ENCODE measurements at regions not wholly inside any gene's neighbourhood (a gene's known extent, or its start where the extent isn't known, plus 50 kb on each side); places are given as distances from the start of the nearest gene placed in this dataset.

DNA sequence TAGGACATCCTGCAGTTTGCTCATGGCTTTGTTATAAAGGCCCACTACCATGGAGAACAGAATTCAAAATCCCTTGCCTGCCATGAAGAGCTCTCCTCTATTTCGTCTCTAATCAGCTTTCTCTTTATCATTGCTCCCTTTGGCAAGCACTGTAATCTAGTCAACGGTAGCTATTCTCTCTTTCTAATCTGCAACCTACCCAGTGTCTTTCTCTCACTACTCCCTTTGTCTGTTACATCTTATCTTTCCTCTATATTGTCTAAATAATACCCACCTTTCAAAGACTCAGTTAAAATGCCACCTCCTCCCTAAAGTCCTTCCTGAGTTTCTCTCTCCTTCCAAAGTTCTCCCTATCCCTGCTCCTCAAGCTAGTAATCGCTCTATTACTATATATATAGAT is 108.1 kb downstream of the FZD1 start (continued):
- TF ChIP-seq, protein P1, sequence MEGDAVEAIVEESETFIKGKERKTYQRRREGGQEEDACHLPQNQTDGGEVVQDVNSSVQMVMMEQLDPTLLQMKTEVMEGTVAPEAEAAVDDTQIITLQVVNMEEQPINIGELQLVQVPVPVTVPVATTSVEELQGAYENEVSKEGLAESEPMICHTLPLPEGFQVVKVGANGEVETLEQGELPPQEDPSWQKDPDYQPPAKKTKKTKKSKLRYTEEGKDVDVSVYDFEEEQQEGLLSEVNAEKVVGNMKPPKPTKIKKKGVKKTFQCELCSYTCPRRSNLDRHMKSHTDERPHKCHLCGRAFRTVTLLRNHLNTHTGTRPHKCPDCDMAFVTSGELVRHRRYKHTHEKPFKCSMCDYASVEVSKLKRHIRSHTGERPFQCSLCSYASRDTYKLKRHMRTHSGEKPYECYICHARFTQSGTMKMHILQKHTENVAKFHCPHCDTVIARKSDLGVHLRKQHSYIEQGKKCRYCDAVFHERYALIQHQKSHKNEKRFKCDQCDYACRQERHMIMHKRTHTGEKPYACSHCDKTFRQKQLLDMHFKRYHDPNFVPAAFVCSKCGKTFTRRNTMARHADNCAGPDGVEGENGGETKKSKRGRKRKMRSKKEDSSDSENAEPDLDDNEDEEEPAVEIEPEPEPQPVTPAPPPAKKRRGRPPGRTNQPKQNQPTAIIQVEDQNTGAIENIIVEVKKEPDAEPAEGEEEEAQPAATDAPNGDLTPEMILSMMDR (tag by site-specific recombination; IDR thresholded peaks at IDR 0.05): no peak
- TF ChIP-seq ZNF624 (tag by site-specific recombination; IDR thresholded peaks at IDR 0.05): no peak
- TF ChIP-seq ZNF501 (tag by site-specific recombination; IDR thresholded peaks at IDR 0.05): no peak
- TF ChIP-seq SP3 (tag by site-specific recombination; IDR thresholded peaks at IDR 0.05): no peak
- no peak for TF ChIP-seq ZNF223 (tag by site-specific recombination; IDR thresholded peaks at IDR 0.05)

DNA sequence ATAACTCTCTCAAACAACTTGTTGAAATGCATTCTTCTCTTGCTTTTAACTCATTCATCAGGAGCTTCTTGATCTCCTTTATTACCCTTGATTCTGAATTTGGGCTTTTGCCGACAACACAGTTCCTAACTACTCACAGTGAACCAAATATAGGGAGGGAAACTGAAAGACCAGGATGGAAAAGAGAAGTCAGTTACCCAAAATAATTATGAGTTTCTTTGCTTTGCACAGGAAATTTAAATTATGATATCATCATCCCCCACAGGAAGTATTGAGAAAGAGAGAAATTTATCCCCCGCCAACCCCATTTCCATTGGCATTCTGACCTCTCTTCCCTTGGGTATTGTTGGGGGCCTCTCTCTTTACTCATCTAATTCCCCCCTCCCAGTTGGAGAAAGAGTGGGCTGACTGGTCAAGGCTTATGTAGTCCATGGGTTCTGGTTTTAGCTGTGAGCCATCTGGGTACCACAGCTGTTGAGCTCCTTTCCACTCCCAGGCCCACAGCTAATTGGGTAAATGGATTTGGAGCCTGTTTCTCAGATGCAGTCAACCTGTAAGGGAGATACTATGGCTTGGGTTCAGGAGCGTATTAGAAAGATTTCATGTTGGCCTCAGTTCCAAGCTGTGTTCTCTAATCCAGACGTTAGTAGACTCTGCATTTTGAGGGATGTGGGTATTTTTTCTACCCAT is 109.0 kb downstream of the FZD1 start:
- TF ChIP-seq SCRT2 (tag by site-specific recombination; IDR thresholded peaks at IDR 0.05) (no peak), ZFP3 (tag by site-specific recombination; IDR thresholded peaks at IDR 0.05; ENCODE audit: low read depth) (no peak), ZNF155 (tag by site-specific recombination; IDR thresholded peaks at IDR 0.05) (no peak), ZNF529 (tag by site-specific recombination; IDR thresholded peaks at IDR 0.05; ENCODE audit: insufficient replicate concordance) (no peak), ZNF558 (tag by site-specific recombination; IDR thresholded peaks at IDR 0.05) (no peak)
- TF ChIP-seq, protein P2, sequence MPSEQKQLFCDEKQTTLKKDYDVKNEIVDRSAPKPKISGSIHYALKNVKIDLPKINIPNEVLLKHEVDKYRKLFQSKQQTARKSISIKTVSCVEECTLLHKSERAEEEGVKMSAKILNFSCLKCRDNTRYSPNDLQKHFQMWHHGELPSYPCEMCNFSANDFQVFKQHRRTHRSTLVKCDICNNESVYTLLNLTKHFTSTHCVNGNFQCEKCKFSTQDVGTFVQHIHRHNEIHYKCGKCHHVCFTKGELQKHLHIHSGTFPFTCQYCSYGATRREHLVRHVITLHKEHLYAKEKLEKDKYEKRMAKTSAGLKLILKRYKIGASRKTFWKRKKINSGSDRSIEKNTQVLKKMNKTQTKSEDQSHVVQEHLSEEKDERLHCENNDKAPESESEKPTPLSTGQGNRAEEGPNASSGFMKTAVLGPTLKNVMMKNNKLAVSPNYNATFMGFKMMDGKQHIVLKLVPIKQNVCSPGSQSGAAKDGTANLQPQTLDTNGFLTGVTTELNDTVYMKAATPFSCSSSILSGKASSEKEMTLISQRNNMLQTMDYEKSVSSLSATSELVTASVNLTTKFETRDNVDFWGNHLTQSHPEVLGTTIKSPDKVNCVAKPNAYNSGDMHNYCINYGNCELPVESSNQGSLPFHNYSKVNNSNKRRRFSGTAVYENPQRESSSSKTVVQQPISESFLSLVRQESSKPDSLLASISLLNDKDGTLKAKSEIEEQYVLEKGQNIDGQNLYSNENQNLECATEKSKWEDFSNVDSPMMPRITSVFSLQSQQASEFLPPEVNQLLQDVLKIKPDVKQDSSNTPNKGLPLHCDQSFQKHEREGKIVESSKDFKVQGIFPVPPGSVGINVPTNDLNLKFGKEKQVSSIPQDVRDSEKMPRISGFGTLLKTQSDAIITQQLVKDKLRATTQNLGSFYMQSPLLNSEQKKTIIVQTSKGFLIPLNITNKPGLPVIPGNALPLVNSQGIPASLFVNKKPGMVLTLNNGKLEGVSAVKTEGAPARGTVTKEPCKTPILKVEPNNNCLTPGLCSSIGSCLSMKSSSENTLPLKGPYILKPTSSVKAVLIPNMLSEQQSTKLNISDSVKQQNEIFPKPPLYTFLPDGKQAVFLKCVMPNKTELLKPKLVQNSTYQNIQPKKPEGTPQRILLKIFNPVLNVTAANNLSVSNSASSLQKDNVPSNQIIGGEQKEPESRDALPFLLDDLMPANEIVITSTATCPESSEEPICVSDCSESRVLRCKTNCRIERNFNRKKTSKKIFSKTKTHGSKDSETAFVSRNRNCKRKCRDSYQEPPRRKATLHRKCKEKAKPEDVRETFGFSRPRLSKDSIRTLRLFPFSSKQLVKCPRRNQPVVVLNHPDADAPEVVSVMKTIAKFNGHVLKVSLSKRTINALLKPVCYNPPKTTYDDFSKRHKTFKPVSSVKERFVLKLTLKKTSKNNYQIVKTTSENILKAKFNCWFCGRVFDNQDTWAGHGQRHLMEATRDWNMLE (tag by site-specific recombination; conservative IDR thresholded peaks at IDR 0.05; ENCODE audit: low read depth): no peak
- no peak overlapping the region for H3K4me3 ChIP-seq (ENCODE audit: low read depth, low read length)
- no peaks in the 10 kb centered on the region for H3K9me3 ChIP-seq (ENCODE audit: control insufficient read depth, insufficient read depth, low read depth, low read length)
- CTCF ChIA-PET: no interaction called here
- POLR2A ChIA-PET: no interaction called here
- no peaks in the 10 kb centered on the region for H3K4me1 ChIP-seq (ENCODE audit: control insufficient read depth, insufficient read depth, low read length)
- no peaks in the 10 kb centered on the region for H3K36me3 ChIP-seq (ENCODE audit: control insufficient read depth in 2 of 2, insufficient read depth in 1 of 2, low read length in 2 of 2)
- H3K27ac ChIP-seq (ENCODE audit: extremely low read depth, low read depth, low read length): no peak overlapping the region

DNA sequence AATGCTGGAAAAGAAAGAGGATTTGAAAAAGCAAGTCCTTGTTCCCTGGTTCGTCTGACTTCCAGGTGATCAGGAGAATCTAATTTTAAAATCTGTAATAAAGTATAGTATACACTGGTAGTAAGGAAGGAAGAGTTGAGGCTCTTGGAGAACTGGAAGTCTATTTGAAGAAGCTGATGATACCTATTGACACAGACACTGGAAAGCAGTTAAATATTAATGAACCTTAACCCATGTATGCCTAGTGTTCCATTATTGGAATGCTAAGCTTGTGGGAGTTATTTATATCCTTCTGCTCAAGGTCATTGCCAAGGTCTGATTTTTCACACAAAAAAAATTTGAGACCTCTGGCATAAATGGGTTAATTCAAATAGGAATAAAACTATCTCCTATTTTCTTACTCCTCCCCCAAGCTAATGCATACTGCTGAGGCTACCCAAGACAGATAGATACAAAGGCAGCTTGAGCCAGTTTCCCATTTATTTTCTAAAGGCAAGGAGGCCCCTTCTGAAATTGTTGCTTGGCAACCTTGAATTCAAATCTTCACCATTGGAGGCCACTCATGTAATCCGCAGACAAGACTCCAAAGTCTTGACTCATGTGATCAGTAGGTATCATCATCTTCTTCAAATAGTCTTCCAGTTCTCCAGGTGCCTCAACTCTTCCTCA is 110.2 kb downstream of the FZD1 start:
- Histone ChIP-seq H3K36me3 (ENCODE audit: control insufficient read depth in 2 of 2, insufficient read depth in 1 of 2, low read length in 2 of 2) (no peaks in the 10 kb centered on the region), H3K9me3 (ENCODE audit: control insufficient read depth, insufficient read depth, low read depth, low read length) (no peaks in the 10 kb centered on the region), H3K4me1 (ENCODE audit: control insufficient read depth, insufficient read depth, low read length) (no peaks in the 10 kb centered on the region), H3K4me3 (ENCODE audit: low read depth, low read length) (no peak overlapping the region), H3K27ac (ENCODE audit: extremely low read depth, low read depth, low read length) (no peak overlapping the region)
- CTCF ChIA-PET: no interaction called here
- POLR2A ChIA-PET: no interaction called here
- TF ChIP-seq ZNF138 (tag by site-specific recombination; IDR thresholded peaks at IDR 0.05; ENCODE audit: borderline replicate concordance) (no peak), ZNF529 (tag by site-specific recombination; IDR thresholded peaks at IDR 0.05; ENCODE audit: insufficient replicate concordance) (no peak), TRIM28 (IDR thresholded peaks at IDR 0.05; ENCODE audit: borderline replicate concordance, low read length) (no peak), ZBTB20 (tag by site-specific recombination; IDR thresholded peaks at IDR 0.05) (no peak), ZNF350 (tag by site-specific recombination; IDR thresholded peaks at IDR 0.05) (no peak), ZNF626 (tag by site-specific recombination; IDR thresholded peaks at IDR 0.05) (no peak), ZBTB21 (tag by site-specific recombination; IDR thresholded peaks at IDR 0.05) (no peak), ZNF426 (tag by site-specific recombination; IDR thresholded peaks at IDR 0.05) (no peak), ZNF140 (tag by site-specific recombination; IDR thresholded peaks at IDR 0.05) (no peak), ZNF549 (tag by site-specific recombination; IDR thresholded peaks at IDR 0.05) (no peak), EGR2 (tag by site-specific recombination; IDR thresholded peaks at IDR 0.05; ENCODE audit: low read depth) (no peak), SCRT2 (tag by site-specific recombination; IDR thresholded peaks at IDR 0.05) (no peak), ZBTB17 (tag by site-specific recombination; IDR thresholded peaks at IDR 0.05) (no peak), BCL11A (tag by site-specific recombination; IDR thresholded peaks at IDR 0.05; ENCODE audit: low read depth) (no peak), ZNF202 (tag by site-specific recombination; IDR thresholded peaks at IDR 0.05; ENCODE audit: borderline replicate concordance) (no peak), ZNF223 (tag by site-specific recombination; IDR thresholded peaks at IDR 0.05) (no peak)
- TF ChIP-seq, protein P3, sequence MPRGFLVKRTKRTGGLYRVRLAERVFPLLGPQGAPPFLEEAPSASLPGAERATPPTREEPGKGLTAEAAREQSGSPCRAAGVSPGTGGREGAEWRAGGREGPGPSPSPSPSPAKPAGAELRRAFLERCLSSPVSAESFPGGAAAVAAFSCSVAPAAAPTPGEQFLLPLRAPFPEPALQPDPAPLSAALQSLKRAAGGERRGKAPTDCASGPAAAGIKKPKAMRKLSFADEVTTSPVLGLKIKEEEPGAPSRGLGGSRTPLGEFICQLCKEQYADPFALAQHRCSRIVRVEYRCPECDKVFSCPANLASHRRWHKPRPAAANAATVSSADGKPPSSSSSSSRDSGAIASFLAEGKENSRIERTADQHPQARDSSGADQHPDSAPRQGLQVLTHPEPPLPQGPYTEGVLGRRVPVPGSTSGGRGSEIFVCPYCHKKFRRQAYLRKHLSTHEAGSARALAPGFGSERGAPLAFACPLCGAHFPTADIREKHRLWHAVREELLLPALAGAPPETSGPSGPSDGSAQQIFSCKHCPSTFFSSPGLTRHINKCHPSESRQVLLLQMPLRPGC (tag by site-specific recombination; IDR thresholded peaks at IDR 0.05): no peak
